Muscle of leg (tissue), 3 donors: ENCODE measurements at regions not wholly inside any gene's neighbourhood (a gene's known extent, or its start where the extent isn't known, plus 50 kb on each side); places are given as distances from the start of the nearest gene placed in this dataset.

Experiments used
- DNase-seq: peaks from one replicate; pipeline ENCODE4 v3.0.0; 2013
- H3K27ac ChIP-seq: one replicate; pipeline ENCODE4 v1.5.1; 2013; ENCODE audit warnings: mild to moderate bottlenecking, low read length, control low read depth
- H3K27me3 ChIP-seq: one replicate; pipeline ENCODE4 v1.6.1; 2013; ENCODE audit warnings: low read length; ENCODE audit not compliant: control insufficient read depth, insufficient read depth
- H3K36me3 ChIP-seq: one replicate; pipeline ENCODE4 v1.6.1; 2013; ENCODE audit warnings: low read length; ENCODE audit not compliant: control insufficient read depth, insufficient read depth
- H3K4me1 ChIP-seq: one replicate; pipeline ENCODE4 v1.6.1; 2013; ENCODE audit warnings: low read length; ENCODE audit not compliant: control insufficient read depth, insufficient read depth
- H3K4me3 ChIP-seq: one replicate; pipeline ENCODE4 v1.5.1; 2013; ENCODE audit warnings: low read length, control low read depth
- H3K9me3 ChIP-seq: replicated peaks from 2 replicates; pipeline ENCODE4 v1.6.1; 2013; ENCODE audit warnings: low read depth, low read length; ENCODE audit not compliant: control insufficient read depth
- WGBS: methylation state at CpG from one replicate; pipeline ENCODE4 v1.1.5; 2013; ENCODE audit warnings: missing lambda C conversion rate; ENCODE audit not compliant: insufficient coverage; 5-methylcytosine and 5-hydroxymethylcytosine counted together

GRCh38 chr9:89842267-89842768 lies 237.5 kb downstream of the GADD45G start:
- H3K27me3 ChIP-seq: no peaks in the 10 kb centered on the region
- H3K9me3 ChIP-seq: no peaks in the 10 kb centered on the region
- no peak overlapping the region for H3K27ac ChIP-seq
- peaks cover 28% of the 10 kb centered on the region for H3K4me1 ChIP-seq
- no peaks in the 10 kb centered on the region for H3K36me3 ChIP-seq
- no peak for DNase-seq
- H3K4me3 ChIP-seq: no peak overlapping the region
- 62% methylated on average over 8 of the region's 8 CpGs for WGBS

- Histone ChIP-seq H3K36me3 (no peaks in the 10 kb centered on the region), H3K9me3 (no peaks in the 10 kb centered on the region), H3K27me3 (no peaks in the 10 kb centered on the region), H3K27ac (no peak overlapping the region), H3K4me3 (no peak overlapping the region), H3K4me1 (peaks cover 28% of the 10 kb centered on the region)
- WGBS: 63% methylated on average over 2 of the region's 5 CpGs
- no peak for DNase-seq
Measured at GRCh38 chr9:89843074-89843473, 238.3 kb downstream of the GADD45G start.

- H3K4me3 ChIP-seq: no peak overlapping the region
- H3K36me3 ChIP-seq: no peaks in the 10 kb centered on the region
- peaks cover 28% of the 10 kb centered on the region for H3K4me1 ChIP-seq
- H3K27ac ChIP-seq: no peak overlapping the region
- no peak for DNase-seq
- no peaks in the 10 kb centered on the region for H3K9me3 ChIP-seq
- WGBS: 83% methylated on average over 2 of the region's 3 CpGs
- H3K27me3 ChIP-seq: no peaks in the 10 kb centered on the region
Measured at GRCh38 chr9:89843591-89843990, 238.8 kb downstream of the GADD45G start.

DNA sequence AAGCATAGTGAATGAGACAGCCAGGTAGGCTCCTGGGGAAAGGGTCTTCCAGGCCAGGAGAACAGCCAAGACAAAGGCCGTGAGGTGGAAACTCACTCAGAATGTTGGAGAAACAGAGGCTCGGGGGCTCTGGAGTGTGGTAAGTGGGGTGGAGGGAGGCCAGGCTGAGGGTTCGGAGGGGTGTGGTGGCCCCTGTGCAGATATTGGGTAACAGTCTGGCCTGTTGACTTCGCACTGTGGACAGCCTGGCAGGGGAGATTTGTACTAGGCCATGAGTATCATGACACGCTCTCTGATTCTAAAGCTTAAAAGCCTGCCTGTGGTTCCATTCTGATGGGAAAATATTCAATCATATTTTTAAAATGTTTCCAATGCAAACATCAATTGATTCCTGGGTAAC lies 239.3 kb downstream of the GADD45G start:
- Histone ChIP-seq H3K4me3 (no peak overlapping the region), H3K36me3 (no peaks in the 10 kb centered on the region), H3K27me3 (no peaks in the 10 kb centered on the region), H3K27ac (no peak overlapping the region), H3K4me1 (peaks cover 28% of the 10 kb centered on the region), H3K9me3 (no peaks in the 10 kb centered on the region)
- DNase-seq: no peak
- 93% methylated on average over 3 of the region's 5 CpGs for WGBS

GRCh38 chr9:89844535-89844934 lies 239.7 kb downstream of the GADD45G start:
- H3K9me3 ChIP-seq: no peaks in the 10 kb centered on the region
- H3K36me3 ChIP-seq: no peaks in the 10 kb centered on the region
- no peaks in the 10 kb centered on the region for H3K27me3 ChIP-seq
- no peak overlapping the region for H3K27ac ChIP-seq
- DNase-seq: no peak
- H3K4me3 ChIP-seq: no peak overlapping the region
- no CpG with 5 or more reads among the region's 6 CpGs for WGBS
- peaks cover 24% of the 10 kb centered on the region for H3K4me1 ChIP-seq

DNA sequence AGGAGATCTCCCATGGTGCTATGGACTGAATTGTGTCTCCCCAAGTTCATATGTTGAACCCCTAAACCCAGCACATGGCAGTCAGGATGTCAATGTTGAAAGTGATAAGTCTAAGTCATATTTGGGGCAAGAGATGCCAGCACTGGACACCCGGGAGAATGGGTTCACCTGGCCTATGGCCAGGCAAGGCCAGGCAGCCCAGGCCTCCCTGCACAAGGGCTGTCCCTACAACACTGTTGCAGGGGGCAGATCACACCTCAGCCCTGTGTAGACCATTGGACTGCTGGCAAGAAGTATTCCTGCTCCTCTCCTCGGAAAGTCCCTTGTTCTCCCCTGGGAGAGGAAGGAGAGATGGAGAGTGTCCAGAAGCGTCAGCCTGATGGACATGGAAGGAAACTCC lies 240.5 kb downstream of the GADD45G start:
- H3K27me3 ChIP-seq: no peaks in the 10 kb centered on the region
- H3K4me1 ChIP-seq: peaks cover 20% of the 10 kb centered on the region
- no peak overlapping the region for H3K27ac ChIP-seq
- WGBS: 100% methylated on average over 1 of the region's 3 CpGs
- no peak for DNase-seq
- H3K9me3 ChIP-seq: no peaks in the 10 kb centered on the region
- no peaks in the 10 kb centered on the region for H3K36me3 ChIP-seq
- no peak overlapping the region for H3K4me3 ChIP-seq

DNA sequence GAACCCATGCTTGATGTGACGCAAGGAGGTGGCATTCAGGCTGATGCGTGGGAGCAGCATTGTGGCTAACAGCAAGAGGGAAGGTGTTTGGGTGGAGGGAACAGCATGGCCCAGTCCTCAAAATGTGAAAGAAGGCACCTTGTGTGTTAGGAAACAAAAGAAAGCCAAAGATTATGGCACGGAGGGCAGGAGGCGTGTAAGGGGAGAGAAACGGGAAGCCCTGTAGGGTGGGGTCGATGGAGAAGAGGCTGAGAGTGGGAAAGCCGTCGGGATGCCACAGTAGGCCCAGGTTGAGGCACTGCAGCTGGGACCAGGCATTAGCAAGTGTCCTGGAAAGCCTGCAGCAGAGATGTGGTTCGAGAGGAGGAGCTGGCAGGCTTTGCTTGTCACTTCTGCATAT lies 241.1 kb downstream of the GADD45G start:
- Histone ChIP-seq H3K4me3 (no peak overlapping the region), H3K36me3 (no peaks in the 10 kb centered on the region), H3K4me1 (peaks cover 26% of the 10 kb centered on the region), H3K27ac (no peak overlapping the region), H3K9me3 (no peaks in the 10 kb centered on the region), H3K27me3 (no peaks in the 10 kb centered on the region)
- no peak for DNase-seq
- 81% methylated on average over 9 of the region's 9 CpGs for WGBS

DNA sequence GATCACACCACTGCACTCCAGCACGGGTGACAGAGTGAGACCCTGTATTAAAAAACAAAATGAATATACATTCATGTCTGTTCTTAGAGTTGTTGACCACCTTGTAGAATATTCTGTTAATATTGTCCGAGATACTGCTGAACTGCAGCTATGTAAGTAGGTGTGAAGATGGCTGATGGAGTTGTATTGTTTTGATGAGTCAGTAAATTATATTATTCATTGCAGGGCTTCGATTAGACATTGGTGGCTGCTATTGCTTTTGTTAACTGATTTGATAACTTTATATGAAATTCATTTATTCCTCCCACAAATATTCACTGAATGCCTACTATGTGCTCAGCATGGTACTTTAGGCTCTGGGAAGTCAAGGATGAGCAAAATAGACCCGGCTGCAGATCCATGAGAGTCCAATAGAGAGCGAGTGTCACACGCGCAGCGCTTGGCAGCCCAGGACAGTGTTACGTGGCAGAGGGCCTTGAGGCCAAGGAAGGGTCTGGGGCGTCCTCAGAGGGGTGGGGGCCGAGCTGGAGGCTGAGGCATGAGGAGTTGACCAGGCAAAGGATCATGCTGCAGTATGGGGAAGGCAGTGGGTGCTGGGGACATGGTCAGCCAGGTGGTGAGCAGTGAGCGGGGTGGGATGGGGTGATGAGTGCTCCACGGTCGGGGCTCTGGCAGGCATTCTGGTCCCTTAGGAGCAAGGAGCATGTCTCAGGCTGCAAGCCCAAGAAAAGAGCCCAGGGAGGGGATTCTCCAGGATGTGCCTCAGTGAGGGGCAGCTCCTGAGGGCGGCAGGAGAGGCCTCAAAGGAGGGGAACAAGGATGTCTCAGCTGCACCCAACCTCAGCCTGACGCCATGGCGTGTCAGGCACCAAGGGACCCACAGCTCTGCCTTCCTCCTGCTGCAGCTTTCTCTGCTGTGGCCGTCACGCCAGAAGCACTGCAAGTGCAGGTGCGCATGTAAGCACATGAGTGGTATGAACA lies 243.5 kb downstream of the GADD45G start:
- no peak overlapping the region for H3K27ac ChIP-seq
- H3K36me3 ChIP-seq: no peaks in the 10 kb centered on the region
- H3K4me1 ChIP-seq: peaks cover 29% of the 10 kb centered on the region
- H3K27me3 ChIP-seq: peaks cover 5% of the 10 kb centered on the region
- whole genome bisulfite sequencing: 82% methylated on average over 18 of the region's 20 CpGs
- no peak overlapping the region for H3K4me3 ChIP-seq
- H3K9me3 ChIP-seq: no peaks in the 10 kb centered on the region
- no peak for DNase-seq

- WGBS: 79% methylated on average over 4 of the region's 5 CpGs
- H3K9me3 ChIP-seq: no peaks in the 10 kb centered on the region
- H3K36me3 ChIP-seq: no peaks in the 10 kb centered on the region
- peaks cover 9% of the 10 kb centered on the region for H3K27me3 ChIP-seq
- DNase-seq: no peak
- peaks cover 25% of the 10 kb centered on the region for H3K4me1 ChIP-seq
- H3K27ac ChIP-seq: no peak overlapping the region
- H3K4me3 ChIP-seq: no peak overlapping the region
Measured at GRCh38 chr9:89849096-89849495, 244.3 kb downstream of the GADD45G start.

DNA sequence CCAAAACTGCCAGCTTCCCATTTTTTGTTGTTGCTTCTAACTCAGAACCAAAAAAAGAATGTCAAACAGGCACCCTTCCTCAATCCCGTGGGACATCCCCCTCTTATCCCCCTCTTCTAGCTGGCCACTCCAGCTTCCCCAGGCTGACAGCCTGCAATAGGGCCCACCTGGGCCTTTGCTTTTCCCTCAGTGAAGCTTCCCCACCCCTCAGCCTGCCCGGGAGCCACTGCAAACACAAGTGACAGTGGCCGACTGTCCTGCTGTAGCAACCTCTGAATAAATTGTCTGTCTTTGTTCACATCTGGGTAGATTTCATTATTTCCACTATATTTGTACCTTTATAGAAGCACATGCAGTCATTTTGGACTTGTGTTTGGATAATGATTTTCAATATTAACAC lies 245.3 kb downstream of the GADD45G start:
- peaks cover 13% of the 10 kb centered on the region for H3K27me3 ChIP-seq
- no peak for DNase-seq
- no peak overlapping the region for H3K4me3 ChIP-seq
- WGBS: 67% methylated on average over 1 of the region's 3 CpGs
- H3K4me1 ChIP-seq: peaks cover 23% of the 10 kb centered on the region
- no peaks in the 10 kb centered on the region for H3K36me3 ChIP-seq
- H3K9me3 ChIP-seq: no peaks in the 10 kb centered on the region
- H3K27ac ChIP-seq: no peak overlapping the region
